HEK293 (cell line): ENCODE measurements at regions not wholly inside any gene's neighbourhood (a gene's known extent, or its start where the extent isn't known, plus 50 kb on each side); places are given as distances from the start of the nearest gene placed in this dataset.
A peak's percentile ranks its signal among the peaks of the same experiment; 100 is the strongest.

Experiments used
- CTCF ChIA-PET: fragments of 350-600 bp; formaldehyde crosslinking; extraction: SDS; loops from one replicate; lab custom pipeline; 2021; ENCODE audit warnings: antibody characterized with exemption; lab: Yijun Ruan, JAX
- POLR2A ChIA-PET: fragments of 300-600 bp; formaldehyde crosslinking; extraction: SDS; loops from one replicate; lab custom pipeline; 2020; ENCODE audit warnings: antibody characterized with exemption, inconsistent platforms; lab: Yijun Ruan, JAX
- H3K27ac ChIP-seq: fragments of 200-500 bp; sonication (Bioruptor generic); 2 replicates; pipeline ENCODE4 v1.5.1; 2014; ENCODE audit warnings: low read depth, low read length, control low read depth, inconsistent platforms; ENCODE audit errors: extremely low read depth
- H3K36me3 ChIP-seq, 2 experiments: fragments of 200-500 bp in 1 of 2; sonication (Bioruptor generic) in 1 of 2; 1 replicate in 1 of 2; 2 replicates in 1 of 2; pipeline ENCODE4 v1.5.1; 2014 to 2017; ENCODE audit warnings: inconsistent platforms in 2 of 2, low read length in 2 of 2; ENCODE audit not compliant: control insufficient read depth in 2 of 2, insufficient read depth in 1 of 2
- H3K4me1 ChIP-seq: fragments of 200-500 bp; sonication (Bioruptor generic); 2 replicates; pipeline ENCODE4 v1.5.1; 2014; ENCODE audit warnings: mild to moderate bottlenecking, low read length, inconsistent platforms; ENCODE audit not compliant: control insufficient read depth, insufficient read depth
- H3K4me3 ChIP-seq: 2 replicates; pipeline ENCODE4 v1.5.1; 2011; ENCODE audit warnings: low read depth, mild to moderate bottlenecking, control low read depth, low read length, moderate library complexity
- H3K9me3 ChIP-seq: fragments of 200-500 bp; sonication (Bioruptor generic); 2 replicates; pipeline ENCODE4 v1.5.1; 2014; ENCODE audit warnings: low read depth, low read length, inconsistent platforms; ENCODE audit not compliant: control insufficient read depth, insufficient read depth
- ZNF19 ChIP-seq: fragments of 450-650 bp; formaldehyde crosslinking; IDR thresholded peaks from 2 replicates; pipeline ENCODE4; 2016; ENCODE audit warnings: missing biosample characterization, missing genetic modification characterization, low read depth
- ZSCAN4 ChIP-seq: fragments of 450-650 bp; formaldehyde crosslinking; IDR thresholded peaks from 2 replicates; pipeline ENCODE4 v1.5.1; 2017; ENCODE audit warnings: missing biosample characterization, missing genetic modification characterization
- TF ChIP-seq, protein P1 (sequence below): fragments of 450-650 bp; formaldehyde crosslinking; IDR thresholded peaks from 2 replicates; pipeline ENCODE4 v1.5.1; 2016; ENCODE audit warnings: missing biosample characterization, missing genetic modification characterization, low read depth

- POLR2A ChIA-PET: no interaction called here
- CTCF ChIA-PET: no interaction called here
Observed at GRCh38 chr4:78989697-78990270, 50.5 kb upstream of the PAQR3 start.

More at GRCh38 chr4:78989697-78990270, 50.5 kb upstream of the PAQR3 start:
- H3K9me3 ChIP-seq: no peaks in the 10 kb centered on the region
- H3K36me3 ChIP-seq: no peaks in the 10 kb centered on the region
- H3K4me3 ChIP-seq: no peak overlapping the region
- H3K27ac ChIP-seq: no peak overlapping the region
- no peak for TF ChIP-seq ZNF19 (tag by site-specific recombination)
- peak; percentile 92 for TF ChIP-seq ZSCAN4 (tag by site-specific recombination)
- TF ChIP-seq, protein P1, sequence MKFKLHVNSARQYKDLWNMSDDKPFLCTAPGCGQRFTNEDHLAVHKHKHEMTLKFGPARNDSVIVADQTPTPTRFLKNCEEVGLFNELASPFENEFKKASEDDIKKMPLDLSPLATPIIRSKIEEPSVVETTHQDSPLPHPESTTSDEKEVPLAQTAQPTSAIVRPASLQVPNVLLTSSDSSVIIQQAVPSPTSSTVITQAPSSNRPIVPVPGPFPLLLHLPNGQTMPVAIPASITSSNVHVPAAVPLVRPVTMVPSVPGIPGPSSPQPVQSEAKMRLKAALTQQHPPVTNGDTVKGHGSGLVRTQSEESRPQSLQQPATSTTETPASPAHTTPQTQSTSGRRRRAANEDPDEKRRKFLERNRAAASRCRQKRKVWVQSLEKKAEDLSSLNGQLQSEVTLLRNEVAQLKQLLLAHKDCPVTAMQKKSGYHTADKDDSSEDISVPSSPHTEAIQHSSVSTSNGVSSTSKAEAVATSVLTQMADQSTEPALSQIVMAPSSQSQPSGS (tag by site-specific recombination): no peak
- peaks cover 7% of the 10 kb centered on the region for H3K4me1 ChIP-seq
